Breast epithelium (tissue), 4 donors: ENCODE measurements at regions not wholly inside any gene's neighbourhood (a gene's known extent, or its start where the extent isn't known, plus 50 kb on each side); places are given as distances from the start of the nearest gene placed in this dataset.
"Not testable (repeated sequence)": the region's sequence is repeated elsewhere in the genome, so short reads cannot be mapped to it uniquely, and the experiment has no call there.

ENCODE experiments used
- DNase-seq, 2 donors: peaks; one replicate each; pipeline ENCODE4 v3.0.0-alpha.2; 2019; ENCODE audit warnings: low spot score in 2 of 2
- H3K27ac ChIP-seq, 2 donors: fragments of 200-600 bp; sonication (generic) in 1 of 2; one replicate each; pipeline ENCODE4 v1.5.1; 2016 to 2019; ENCODE audit warnings: mild to moderate bottlenecking in 1 of 2
- H3K27me3 ChIP-seq, 2 donors: fragments of 200-600 bp; sonication (generic) in 1 of 2; one replicate each; pipeline versions ENCODE4 v1.5.1 to v1.6.0; 2017 to 2019; ENCODE audit warnings: control low read depth in 1 of 2, mild to moderate bottlenecking in 1 of 2
- H3K36me3 ChIP-seq: fragments of 200-600 bp; one replicate; pipeline ENCODE4 v1.5.1; 2019
- H3K4me1 ChIP-seq, 2 donors: fragments of 200-600 bp; sonication (generic); one replicate each; pipeline ENCODE4 v1.5.1; 2016 to 2019; ENCODE audit warnings: control low read depth in 1 of 2
- H3K4me3 ChIP-seq, 3 donors: fragments of 200-600 bp; sonication (generic); 1 replicate in 2 of 3; 2 replicates in 1 of 3; pipeline ENCODE4 v1.5.1; 2016 to 2019; ENCODE audit warnings: mild to moderate bottlenecking in 3 of 3, moderate library complexity in 2 of 3
- H3K9me3 ChIP-seq, 2 donors: fragments of 200-600 bp; sonication (generic) in 1 of 2; one replicate each; pipeline ENCODE4 v1.5.1; 2016 to 2019; ENCODE audit warnings: control low read depth in 1 of 2
- CTCF ChIP-seq, 3 donors: fragments of 450-650 bp; IDR thresholded peaks; one replicate each; pipeline ENCODE4 v1.5.1; 2016 to 2017; ENCODE audit warnings: antibody characterized with exemption in 3 of 3, mild to moderate bottlenecking in 3 of 3, moderate library complexity in 3 of 3
- POLR2A ChIP-seq: fragments of 450-650 bp; IDR thresholded peaks from one replicate; pipeline ENCODE4 v1.6.1; 2016; ENCODE audit warnings: antibody characterized with exemption, mild to moderate bottlenecking, moderate library complexity
- POLR2AphosphoS5 ChIP-seq, 3 donors: sonication (generic); formaldehyde crosslinking; IDR thresholded peaks; one replicate each; pipeline ENCODE4 v1.6.1; 2017; ENCODE audit warnings: antibody characterized with exemption in 3 of 3
- intact Hi-C: fragments of 100-400 bp; cut with DNase I; formaldehyde crosslinking; loops from one replicate; pipeline ENCODE4 v1.15.1; 2023; ENCODE audit warnings: low total_unique reads

GRCh38 chr10:20535897-20536881, 360.9 kb downstream of the NEBL start:
- DNase-seq: no peak
- intact Hi-C loops: no loop called here
- H3K27me3 ChIP-seq: no peaks in the 10 kb centered on the region
- H3K4me1 ChIP-seq: no peaks in the 10 kb centered on the region
- TF ChIP-seq CTCF (IDR thresholded peaks at IDR 0.05) (no peak), POLR2AphosphoS5 (IDR thresholded peaks at IDR 0.05) (no peak), POLR2A (no peak)
- H3K36me3 ChIP-seq: no peaks in the 10 kb centered on the region
- no peak overlapping the region for H3K4me3 ChIP-seq
- no peak overlapping the region for H3K27ac ChIP-seq
- H3K9me3 ChIP-seq: no peaks in the 10 kb centered on the region

DNA sequence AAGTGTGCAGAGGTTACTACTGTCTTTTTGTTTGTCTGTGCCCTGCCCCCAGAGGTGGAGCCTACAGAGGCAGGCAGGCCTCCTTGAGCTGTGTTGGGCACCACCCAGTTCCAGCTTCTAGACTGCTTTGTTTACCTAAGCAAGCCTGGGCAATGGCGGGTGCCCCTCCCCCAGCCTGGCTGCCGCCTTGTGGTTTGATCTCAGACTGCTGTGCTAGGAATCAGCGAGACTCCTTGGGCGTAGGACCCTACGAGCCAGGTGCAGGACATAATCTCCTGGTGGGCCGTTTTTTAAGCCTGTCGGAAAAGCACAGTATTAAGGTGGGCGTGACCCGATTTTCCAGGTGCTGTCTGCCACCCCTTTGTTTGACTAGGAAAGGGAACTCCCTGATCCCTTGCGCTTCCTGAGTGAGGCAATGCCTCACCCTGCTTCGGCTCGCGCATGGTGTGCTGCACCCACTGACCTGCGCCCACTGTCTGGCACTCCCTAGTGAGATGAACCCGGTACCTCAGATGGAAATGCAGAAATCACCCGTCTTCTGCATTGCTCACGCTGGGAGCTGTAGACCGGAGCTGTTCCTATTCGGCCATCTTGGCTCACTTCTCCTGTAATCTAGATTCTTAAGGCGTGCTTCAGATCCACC, 365.7 kb downstream of the NEBL start:
- intact Hi-C loops, H3K27ac ChIP-seq, H3K9me3 ChIP-seq, DNase-seq, H3K27me3 ChIP-seq, H3K4me1 ChIP-seq, H3K4me3 ChIP-seq, H3K36me3 ChIP-seq: not testable (repeated sequence)

DNA sequence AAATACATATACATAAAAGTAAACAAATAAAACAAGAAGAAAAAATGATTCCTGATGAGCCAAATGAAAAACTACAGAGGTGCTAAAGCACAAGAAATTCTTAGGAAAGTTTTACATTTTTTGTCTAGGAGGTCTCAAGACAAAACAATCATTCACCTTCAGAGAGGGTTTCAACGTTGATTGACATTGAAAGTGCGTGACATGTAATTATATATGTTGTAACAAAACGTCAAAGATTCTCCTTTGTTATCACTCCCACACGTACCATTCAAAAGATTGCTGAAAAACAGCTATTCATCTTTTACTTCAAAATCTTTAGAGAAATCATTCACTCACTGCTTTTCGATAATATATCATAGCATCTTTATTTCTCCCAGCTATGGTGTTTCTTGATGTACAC, 375.9 kb downstream of the NEBL start:
- no peak for DNase-seq
- H3K36me3 ChIP-seq: no peaks in the 10 kb centered on the region
- H3K27ac ChIP-seq: no peak overlapping the region
- intact Hi-C loops: no loop called here
- H3K4me1 ChIP-seq: no peaks in the 10 kb centered on the region
- no peak overlapping the region for H3K4me3 ChIP-seq
- H3K27me3 ChIP-seq: no peaks in the 10 kb centered on the region
- H3K9me3 ChIP-seq: no peaks in the 10 kb centered on the region
- TF ChIP-seq POLR2A: no peak
- no peak for TF ChIP-seq POLR2AphosphoS5 (IDR thresholded peaks at IDR 0.05)
- TF ChIP-seq CTCF (IDR thresholded peaks at IDR 0.05): no peak

- Histone ChIP-seq H3K4me1 (no peaks in the 10 kb centered on the region), H3K4me3 (no peak overlapping the region), H3K9me3 (no peaks in the 10 kb centered on the region), H3K36me3 (no peaks in the 10 kb centered on the region), H3K27ac (no peak overlapping the region), H3K27me3 (no peaks in the 10 kb centered on the region)
- no peak for TF ChIP-seq CTCF (IDR thresholded peaks at IDR 0.05)
- no peak for TF ChIP-seq POLR2A
- no peak for TF ChIP-seq POLR2AphosphoS5 (IDR thresholded peaks at IDR 0.05)
- no peak for DNase-seq
- intact Hi-C loops: no loop called here
Observed at GRCh38 chr10:20515654-20516053, 381.5 kb downstream of the NEBL start.

- H3K36me3 ChIP-seq: no peaks in the 10 kb centered on the region
- intact Hi-C loops: no loop called here
- H3K9me3 ChIP-seq: no peaks in the 10 kb centered on the region
- TF ChIP-seq CTCF (IDR thresholded peaks at IDR 0.05) (no peak), POLR2A (no peak), POLR2AphosphoS5 (IDR thresholded peaks at IDR 0.05) (no peak)
- no peak overlapping the region for H3K27ac ChIP-seq
- H3K4me3 ChIP-seq: no peak overlapping the region
- H3K27me3 ChIP-seq: no peaks in the 10 kb centered on the region
- no peaks in the 10 kb centered on the region for H3K4me1 ChIP-seq
- DNase-seq: no peak
Observed at GRCh38 chr10:20512631-20513030, 384.5 kb downstream of the NEBL start.
